HG03039 (cell line): ENCODE measurements at regions not wholly inside any gene's neighbourhood (a gene's known extent, or its start where the extent isn't known, plus 50 kb on each side); places are given as distances from the start of the nearest gene placed in this dataset.

ENCODE experiments used
- ATAC-seq: cut with Tn5 transposase; IDR thresholded peaks from one replicate; pipeline ENCODE4 v1.9.1; 2021; ENCODE audit warnings: mild to moderate bottlenecking, moderate library complexity; ENCODE audit not compliant: unreplicated experiment

DNA sequence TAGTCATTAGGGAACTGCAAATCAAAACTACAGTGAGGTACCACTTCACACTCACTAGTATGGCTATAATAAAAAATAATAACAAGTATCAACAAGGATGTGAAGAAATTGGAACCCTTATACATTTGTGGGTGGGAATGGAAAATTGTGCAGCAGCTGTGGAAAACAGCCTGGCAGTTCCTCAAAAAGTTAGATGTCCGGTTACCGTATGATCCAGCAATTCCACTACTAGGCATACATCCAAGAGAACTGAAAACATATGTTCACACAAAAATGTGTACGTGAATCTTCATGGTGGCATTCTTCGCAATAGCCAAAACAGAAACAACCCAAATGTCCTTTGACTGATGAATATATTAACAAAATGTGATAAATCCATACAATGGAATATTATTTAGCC lies 187.9 kb upstream of the LYSMD4 start:
- ATAC-seq: no peak

DNA sequence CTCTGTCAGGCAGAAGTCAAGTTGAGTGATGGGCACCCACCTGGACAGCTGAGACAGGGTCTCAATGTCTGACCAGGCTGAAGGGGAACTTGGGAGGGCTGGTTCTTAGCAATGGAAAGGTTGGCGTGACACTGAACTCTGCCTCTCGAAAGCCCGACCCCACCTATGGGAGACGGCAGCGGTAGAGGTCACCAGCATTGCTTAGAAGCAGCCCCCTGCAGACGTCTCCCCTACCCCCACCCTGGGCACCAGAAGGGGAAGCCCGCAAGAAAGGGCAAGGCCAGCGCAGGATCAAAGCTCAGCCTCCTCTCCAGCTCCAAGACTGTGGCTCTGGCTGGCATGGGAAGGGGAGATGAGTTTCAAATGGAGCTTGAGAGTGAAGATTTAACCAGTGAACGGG lies 184.8 kb upstream of the LYSMD4 start:
- ATAC-seq: no peak

DNA sequence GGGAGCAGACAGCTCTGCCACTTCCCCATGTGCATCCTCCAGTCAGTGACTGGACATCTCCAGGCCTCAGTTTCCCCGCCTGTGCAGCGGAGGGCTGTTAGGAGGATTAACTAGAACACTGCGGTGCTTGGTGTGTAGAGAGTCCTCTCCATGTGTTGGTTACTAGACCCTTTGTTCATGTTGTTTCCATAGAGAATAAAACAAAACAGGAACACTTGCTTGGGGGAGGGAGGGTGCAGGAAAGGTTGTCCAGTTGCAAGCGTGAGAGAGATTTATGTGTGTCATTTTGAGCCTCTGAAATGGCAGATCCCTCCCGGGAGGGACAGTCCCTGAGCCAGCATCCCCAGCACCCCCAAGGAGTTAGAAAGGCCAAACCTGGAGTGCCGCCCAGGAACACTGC lies 184.0 kb upstream of the LYSMD4 start:
- ATAC-seq: no peak

DNA sequence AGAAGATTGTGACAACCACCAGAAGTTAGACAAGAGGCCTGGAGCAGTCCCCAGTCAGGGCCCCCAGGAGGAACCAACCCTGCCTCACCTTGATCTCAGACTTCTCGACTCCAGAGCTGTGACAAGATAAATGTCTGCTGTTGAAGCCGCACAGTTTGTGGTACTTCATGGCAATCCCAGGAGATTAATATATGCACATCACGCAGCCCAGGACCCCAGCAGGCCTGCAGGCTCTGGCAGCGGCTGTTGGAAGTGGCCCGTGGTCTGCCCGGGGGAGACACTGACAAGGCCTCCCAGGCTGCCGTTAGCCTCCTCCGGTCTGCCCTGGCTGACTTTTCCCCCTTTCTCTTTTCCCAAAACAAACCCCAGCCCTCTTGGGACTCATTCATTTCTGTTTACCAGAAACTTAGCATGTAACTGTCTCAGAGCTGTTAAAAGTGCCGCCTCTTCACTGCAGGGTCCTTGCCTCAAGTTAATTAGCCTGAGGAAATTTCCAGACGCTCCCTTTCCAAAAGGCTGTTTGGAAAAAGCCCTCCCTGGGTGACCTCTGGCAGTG lies 183.5 kb upstream of the LYSMD4 start:
- ATAC-seq: no peak

DNA sequence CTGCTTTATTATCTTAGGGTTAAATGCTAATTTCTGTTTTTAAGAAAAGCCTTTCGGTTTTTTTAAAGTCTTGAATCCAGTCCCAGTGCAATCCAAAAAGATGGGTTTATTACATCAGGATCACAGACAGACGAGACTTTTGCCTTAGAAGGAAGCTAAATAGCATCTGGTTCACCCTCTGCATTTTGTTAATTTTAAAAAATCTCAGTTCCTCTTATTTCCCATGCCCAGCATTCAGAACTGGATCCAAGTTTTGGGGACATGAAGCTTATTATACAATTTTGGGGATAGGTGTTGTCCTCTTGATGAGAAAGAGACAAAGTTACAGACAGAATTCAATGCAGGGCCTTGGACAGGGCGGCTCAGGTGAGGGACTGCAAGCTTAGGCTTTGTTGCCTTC lies 181.5 kb upstream of the LYSMD4 start:
- ATAC-seq: no peak

DNA sequence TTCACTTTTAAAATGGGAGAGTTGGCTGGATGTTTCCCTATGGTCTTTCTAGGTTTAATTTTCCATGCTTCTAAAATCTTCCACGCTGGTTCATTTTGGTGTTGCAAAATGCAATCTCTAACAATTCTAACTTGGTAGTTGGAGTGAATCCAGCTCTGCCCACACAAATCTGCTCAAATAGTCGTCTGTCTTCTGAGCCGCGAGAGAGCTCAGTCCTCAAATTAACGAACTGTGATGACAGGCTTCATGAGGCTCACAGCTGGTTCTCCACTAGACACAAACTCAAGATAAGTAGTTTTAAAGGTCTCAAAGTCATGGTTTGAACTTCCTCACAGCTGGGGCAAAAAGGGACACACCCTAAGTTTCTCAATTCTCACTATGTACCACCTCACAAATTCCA lies 178.6 kb upstream of the LYSMD4 start:
- ATAC-seq: no peak

DNA sequence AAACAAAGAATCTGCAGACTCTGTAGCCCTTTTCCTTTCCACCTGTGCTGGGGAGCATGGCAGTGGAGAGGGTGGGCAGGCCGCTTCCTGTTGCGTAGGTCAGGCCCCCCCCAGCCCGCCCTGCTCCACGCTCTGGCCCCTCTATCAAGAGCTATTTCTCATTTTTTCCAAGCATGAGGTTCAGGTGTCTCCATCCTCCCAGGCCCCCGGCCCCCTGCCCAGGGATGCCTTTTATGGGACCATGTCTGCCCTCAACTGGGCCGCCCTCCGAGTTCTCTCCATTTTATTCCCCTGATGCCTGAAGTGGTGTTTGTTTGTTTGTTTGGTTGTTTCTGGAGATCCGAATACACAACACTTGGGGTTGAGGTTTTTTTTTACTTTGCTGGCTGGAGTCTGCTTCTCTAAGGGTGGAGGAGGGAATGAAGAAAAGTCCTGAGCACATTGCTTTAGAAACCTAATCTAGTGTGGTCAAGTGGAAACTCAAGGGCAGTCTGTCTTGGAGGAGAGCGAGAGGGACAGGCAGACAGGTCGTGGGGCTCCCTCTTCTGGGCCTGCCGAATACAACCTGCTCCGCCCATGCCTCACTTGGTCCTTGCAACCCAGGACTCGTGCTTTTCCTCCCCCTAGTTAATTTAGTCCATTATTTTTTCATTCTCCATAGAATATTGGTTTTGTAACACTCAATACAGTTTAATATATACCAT lies 176.5 kb upstream of the LYSMD4 start:
- no peak for ATAC-seq

DNA sequence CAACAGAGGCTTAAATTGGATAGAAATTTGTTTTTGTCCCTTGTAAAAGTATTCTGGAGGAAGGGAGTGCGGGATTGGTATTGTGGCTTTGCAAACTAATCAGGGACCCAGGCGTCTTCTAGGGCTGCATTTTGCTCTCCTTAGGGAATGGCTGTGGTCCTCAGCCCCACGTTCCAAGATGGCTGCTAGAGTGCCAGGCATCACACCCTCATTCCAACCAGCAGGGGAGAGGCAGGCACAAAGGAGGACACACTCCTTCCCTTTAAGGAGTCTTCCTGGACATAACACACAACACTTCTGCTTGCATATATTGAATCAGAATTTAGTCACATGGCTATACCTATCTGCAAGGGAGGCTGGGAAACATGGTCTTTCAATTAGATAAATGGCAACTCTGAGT lies 174.5 kb upstream of the LYSMD4 start:
- ATAC-seq: no peak

DNA sequence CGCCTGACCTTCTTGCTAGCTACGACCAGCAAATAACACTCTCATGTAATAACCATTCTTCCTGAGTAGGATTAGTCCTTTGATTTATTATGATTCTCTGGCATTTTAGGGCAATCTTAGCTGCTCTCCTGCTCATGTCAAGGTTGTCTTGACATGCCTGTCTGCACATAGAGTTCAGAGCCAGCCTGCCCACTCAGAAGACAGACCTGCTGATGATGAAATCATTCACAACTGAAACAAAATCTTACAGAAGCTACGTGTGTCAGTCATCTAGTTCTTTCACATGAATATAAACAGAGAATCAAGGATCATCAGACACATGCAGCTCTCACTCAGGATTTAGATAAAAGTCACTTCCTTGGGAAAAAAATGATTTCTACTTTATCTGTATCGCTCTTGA lies 173.6 kb upstream of the LYSMD4 start:
- ATAC-seq: no peak

DNA sequence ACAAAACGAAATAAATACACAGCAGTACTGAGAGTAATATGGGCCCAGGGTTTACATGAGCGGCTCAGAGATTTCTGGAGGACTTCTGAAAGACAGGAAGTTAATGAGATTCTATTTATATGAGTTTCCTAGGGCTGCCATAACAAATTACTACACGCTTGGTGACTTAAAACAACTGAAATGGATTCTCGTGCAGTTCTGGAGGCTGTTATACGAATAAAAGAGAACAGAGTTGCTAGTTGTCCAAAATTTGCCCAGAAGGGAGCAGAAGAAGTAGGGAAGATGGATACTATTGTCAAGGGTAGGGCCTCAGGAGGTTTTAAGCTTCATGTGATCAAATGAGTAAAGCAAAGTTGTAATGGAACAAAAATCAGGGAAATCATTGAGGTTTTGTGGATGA lies 173.1 kb upstream of the LYSMD4 start:
- ATAC-seq: no peak

DNA sequence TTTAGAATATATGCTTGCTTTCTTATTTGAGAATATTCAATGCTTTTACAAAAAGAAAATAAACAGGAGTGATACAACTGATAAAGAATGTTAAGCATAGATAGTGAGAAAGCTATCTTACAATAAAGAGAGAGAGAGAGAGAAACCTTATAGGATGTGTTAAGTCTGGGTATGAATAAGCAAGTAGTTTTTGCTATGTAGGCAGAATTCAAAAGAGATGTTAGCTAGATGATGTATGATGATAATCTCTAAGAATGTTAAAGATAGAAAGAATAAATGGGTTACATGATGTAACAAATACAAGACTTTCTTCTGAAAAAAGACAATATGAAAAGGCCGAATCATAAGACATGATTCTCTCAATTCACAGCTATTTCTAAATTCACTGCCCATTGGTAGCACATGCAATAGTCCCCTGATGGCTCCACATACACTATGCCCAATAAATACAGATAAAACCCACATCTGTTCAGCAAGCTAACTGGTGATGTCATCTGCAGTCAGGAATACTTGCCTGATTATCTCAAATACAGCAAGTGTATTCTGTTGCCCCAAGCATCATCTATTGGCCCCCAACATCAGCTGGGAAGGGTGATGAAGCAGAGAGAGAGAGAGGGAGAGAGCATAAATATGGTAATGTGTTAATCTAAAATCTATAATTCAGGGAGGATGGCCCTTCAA lies 169.2 kb upstream of the LYSMD4 start:
- no peak for ATAC-seq

DNA sequence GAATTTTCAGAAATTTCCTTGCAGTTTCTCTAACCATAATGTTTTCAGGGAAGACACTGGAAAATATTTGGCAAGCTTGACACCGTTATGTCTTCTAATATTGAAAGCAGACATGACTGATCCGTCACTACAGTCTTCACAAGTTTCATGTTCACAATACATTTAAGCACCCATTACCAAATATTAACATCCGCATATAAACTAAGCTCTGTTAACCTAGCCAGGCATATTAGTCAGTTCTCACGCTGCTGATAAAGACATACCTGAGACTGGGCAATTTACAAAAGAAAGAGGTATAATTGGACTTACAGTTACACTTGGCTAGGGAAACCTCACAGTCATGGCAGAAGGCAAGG lies 162.7 kb upstream of the LYSMD4 start:
- no peak for ATAC-seq

DNA sequence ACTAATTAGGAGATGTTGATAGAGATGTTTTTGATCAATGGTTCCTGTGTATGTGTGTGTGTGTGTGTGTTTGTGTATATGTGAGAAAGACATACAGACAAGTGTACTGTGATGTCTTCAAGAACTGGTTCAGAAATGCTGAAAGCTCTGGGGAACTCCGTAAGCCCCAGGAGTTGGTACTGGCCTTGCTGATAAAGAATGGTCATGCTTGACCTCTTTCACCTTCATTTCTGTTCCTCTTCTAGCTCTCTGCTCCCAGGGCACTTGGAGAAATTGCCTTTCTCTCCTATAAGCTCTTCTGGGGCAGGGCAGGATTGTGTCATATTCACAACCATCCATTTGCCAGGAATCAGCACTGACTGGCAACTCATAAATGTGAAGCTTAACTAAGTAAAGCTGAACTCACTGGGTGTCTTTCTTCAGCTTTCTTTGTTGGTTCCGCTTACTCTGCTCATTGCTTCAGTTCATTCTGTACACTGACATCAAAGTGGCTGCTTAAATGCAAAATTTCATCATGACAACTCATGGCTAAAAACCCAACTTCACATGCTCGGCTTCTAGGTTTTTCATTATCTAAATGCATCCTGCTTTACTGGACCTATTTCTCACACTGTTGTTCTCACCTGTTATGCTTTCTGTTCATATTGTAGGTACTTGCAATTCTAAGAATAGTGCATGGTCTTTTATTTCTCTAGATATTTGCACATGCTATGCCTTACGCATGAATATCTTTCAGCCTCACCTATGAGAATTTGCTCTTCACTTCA lies 162.1 kb upstream of the LYSMD4 start:
- ATAC-seq: no peak

DNA sequence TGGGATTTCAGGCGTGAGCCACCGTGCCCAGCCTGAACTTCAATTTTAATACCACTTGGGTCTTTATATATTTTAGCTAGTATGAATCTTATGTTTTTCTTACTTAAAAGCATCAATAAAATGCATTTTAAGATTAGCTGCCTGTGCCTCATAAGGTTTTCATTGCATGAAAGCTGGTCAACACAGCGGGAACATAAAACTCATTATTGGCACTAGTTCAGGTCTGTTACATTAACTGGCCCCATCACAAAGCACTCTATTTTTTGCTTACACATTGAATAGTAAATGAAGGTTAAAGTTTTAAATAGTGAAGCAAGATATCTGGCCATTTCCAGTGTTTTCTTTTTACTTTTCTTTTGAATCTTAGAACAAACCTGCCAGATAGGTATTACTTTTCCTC lies 145.6 kb upstream of the LYSMD4 start:
- no peak for ATAC-seq

DNA sequence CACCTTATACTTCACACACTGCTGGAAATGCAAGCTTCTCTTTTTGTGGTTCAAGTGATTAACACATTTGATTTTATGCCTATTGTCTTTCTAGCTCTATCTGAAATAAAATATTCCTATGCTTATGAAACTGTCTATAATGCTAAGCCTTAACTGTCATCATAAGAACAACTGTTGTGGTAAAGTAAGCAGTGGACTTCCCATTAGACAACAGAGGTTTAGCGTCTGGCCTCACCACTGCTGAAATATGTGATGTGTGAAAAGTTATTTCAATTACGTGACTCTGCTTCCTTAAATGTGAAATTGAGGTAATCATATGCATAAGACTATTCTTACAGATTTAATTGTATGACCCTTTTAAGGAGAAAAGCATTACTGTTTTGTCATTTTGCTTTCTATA lies 140.2 kb upstream of the LYSMD4 start:
- ATAC-seq: no peak

DNA sequence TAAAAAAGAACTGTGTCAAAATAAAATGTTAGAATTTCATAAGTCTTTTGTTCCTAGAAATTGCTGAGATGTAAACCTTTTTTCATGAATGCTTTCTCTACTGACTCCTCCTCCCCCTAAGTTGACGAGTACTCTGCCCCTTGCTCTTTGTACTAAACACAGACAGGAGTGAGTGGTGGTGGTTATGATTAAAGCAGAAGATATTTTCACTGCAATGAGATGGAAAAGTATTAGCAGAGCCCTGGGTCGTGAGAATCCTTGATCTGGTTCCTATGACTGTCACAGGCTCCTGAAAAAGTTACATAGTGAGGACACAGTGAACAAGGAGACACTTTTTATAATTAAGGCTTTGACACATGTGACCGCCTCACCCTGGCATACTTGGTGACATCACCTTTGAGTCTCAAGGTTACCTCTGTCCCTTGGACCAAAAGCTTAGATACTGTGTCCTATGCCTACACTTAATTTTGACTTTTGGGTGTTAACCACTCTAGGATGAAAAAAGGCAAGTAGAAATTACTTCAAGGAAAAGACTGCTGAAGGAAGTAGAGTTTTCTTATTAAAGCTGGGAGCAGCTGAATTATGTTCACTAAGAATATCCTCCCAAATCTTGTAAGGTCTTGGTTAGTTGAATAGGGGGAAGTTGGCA lies 130.4 kb upstream of the LYSMD4 start:
- ATAC-seq: no peak

DNA sequence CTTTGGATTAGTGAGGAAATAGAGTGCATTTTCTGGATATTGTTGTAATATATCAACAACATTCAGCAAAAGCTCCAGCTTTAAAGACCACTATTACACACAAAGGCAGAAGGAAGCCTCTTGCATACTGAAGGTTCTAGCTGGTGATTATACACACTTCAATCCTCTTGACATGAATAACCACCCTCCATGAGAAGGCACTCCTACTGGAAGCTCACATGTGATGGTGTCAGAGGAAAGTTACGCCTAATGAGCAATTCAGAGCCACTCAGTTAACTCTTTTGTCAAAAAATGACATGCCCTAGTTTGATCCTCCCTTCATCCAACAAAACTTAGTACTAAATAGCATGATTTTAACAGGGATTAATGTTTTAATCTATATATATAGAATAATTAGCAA lies 124.6 kb upstream of the LYSMD4 start:
- no peak for ATAC-seq

DNA sequence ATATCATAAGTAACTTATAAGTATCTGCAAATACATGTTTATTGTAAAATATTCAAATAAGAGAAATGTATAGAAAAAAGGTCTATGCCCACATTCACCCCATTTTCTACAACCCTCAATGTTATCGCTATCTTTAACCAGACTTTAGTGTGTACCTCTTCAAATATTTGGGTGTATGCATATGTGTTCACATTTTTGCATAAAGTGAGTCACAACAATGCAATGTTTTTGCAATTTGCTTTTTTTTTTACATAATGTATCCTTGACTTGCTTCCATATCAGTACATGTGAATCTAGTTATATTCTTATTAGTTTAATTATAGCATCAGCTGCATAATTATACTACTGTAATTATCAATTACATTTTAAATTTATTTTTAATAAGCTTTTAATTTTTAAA lies 117.3 kb upstream of the LYSMD4 start:
- no peak for ATAC-seq

DNA sequence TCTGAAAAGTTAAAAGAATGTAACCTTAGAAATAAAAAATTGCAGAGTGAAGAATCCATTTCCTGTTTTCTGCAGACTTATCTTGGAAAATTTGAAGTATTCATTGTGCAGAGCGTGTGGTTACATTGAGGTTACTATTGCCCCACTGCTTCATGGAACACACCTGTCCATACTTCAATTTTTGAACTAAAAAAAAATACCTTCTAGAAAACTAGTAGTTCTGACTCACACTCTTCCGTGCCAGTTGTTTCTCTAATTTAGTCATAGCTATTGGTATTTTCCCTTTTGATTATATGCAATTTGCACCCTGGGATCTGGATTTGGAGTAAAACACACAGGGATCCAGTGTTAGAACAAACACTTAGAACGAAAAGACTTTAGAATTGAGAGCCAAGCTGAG lies 111.8 kb upstream of the LYSMD4 start:
- ATAC-seq: peak; percentile 63

DNA sequence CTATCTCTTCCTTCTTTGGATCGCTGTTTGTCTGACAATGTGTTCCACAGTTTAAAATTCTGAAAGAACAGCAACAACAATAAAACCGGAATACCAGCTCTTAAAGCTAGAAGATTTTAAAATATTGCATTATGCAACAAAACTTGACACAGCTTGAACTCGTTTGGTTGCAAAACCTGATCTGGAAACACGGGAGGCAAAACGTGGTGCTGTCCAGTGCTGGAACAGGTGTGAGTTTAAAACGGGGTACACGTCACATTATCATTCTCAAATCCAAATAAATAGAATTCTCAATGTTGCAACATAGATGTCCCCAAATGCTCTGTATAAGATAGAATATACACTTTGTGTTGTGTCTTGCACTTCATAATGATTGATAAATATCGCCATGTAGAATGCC lies 110.9 kb upstream of the LYSMD4 start:
- no peak for ATAC-seq

DNA sequence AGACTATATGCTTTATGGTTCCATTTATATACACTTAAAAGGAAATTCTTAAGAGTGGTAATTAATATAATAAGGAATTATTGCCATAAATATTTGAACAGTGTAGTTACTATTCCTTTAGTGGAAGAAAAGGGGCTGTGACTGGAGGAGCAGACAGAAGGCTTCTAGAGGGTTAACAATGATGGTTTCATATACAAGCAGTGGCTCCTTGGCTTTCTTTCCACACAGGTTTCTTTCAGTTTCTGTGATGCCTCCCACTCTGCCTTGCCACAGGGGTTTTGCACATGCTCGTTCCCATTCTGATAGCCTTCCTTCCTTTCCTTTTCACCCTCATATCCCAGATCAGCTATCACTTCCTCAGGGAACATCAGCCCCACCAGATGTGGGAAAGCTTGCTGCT lies 108.8 kb upstream of the LYSMD4 start:
- no peak for ATAC-seq
